NCI-H146 treated with DMSO at 0.1 percent for 48 hours (cell line): ENCODE measurements at regions not wholly inside any gene's neighbourhood (a gene's known extent, or its start where the extent isn't known, plus 50 kb on each side); places are given as distances from the start of the nearest gene placed in this dataset.

Experiments used
- DNase-seq: peaks from one replicate; lab custom pipeline; 2025; ENCODE audit not compliant: unreplicated experiment; lab: John Stamatoyannopoulos, UW

DNA sequence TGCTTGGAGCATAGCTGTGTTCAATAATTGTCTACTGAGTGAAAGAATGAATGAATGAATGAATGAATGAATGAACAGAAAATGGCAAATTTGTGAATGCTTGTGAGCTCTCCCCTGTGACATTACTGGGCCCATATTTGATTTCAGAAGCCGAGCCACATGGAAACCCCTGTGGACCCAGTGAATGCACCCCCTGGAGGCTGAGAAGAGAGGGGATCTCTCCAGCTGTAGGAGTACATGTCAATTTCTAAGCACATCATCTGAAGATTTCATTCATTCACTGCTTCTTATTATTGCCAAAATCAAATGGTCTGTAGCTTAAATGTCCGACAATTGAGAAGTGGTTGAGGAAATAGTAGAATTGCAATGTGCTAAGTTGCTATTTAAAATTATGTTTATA lies 58.3 kb upstream of the DOCK1 start:
- no peak for DNase-seq

DNA sequence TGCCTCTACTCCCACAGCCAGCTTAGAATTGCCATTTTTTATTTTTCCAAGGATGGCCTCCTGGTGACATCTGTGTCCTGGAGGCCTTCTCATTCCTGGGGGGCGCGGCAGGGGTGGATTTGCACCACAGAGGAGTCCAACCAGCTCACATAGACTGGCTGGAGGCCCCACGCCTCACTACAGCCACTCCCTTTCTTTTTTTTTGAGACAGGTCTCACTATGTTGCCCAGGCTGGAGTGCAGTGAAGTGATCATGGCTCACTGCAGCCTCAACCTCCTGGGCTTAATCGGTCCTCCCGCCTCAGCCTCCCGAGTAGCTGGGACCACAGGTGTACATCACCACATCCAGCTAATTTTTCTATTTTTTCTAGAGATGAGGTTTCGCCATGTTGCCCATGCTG lies 57.6 kb upstream of the DOCK1 start:
- DNase-seq = no peak

DNA sequence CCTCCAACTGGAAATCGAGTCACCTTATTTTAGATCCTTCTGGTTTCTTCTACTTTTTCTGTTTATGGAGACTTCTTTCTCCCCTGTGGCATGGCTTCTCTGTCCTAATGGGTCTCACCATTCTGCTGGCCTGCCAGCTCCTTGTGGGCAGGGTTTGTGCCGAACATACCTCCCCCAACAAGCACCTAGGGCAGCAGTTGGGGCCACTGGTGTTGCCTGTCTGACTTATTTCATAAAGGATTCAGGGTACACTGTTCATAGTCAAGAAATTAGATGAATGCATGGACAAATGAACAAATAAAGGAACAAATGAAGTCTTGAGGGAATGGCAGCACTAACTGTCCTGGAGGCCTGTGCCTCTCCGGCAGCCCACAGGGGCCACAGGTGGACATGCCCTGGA lies 55.6 kb upstream of the DOCK1 start:
- no peak for DNase-seq

GRCh38 chr10:126851414-126852108 lies 53.7 kb upstream of the DOCK1 start:
- no peak for DNase-seq

DNA sequence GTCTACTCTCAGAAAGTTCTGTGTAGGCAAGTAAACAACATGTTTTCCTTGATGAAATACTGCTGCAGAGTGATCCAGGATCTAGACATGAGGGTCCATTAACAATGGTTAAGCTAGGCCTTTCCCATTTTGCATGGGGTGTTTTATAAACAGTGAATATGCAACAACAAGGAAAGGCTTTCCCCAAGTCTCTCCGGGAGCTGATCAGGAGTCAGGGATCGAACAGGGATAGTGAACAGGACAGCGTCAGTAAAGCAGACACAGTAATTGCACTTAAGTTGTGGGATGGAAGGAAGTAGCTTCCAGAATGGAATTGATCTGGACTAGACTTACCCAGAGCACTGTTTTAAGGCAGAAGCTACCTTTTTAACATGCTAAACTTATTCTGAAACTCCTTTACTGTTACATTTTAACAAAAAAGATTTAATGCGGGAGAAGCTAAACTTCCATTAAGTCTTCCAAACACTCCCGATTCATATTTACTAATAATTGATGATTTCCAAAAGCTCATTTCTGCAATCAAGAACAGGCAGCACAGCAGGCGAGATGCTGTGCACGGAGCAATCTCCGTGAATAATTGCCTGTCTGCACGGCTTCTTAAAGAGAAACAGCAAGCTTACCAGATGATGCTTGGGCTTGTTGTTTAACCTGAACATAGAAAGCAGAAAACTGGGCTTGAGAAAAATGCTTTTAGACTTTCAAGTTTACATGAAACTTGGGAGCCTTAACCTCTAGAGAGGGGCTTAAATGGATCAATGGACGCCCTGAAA lies 50.3 kb upstream of the DOCK1 start:
- DNase-seq = no peak
